ENCODE measurements at regions not wholly inside any gene's neighbourhood (a gene's known extent, or its start where the extent isn't known, plus 50 kb on each side); places are given as distances from the start of the nearest gene placed in this dataset.

GRCh38 chr6:95959261-95959660 is 56.5 kb upstream of the FUT9 start:
- Mint-ChIP-seq H3K27me3 (ENCODE audit: low read depth) (peaks cover 5% of the 10 kb centered on the region), H3K4me1 (ENCODE audit: low read depth) (no peaks in the 10 kb centered on the region), H3K4me3 (ENCODE audit: unreplicated experiment) (no peak overlapping the region), H3K36me3 (ENCODE audit: low read depth) (no peaks in the 10 kb centered on the region), H3K9me3 (ENCODE audit: low read depth) (no peaks in the 10 kb centered on the region), H3K27ac (ENCODE audit: unreplicated experiment) (no peak overlapping the region)
- DNase-seq (ENCODE audit: low spot score) = no peak
- no peak for TF ChIP-seq CTCF (IDR thresholded peaks at IDR 0.05)

Measured in chondrocyte (in vitro differentiated cells).